ENCODE measurements at regions not wholly inside any gene's neighbourhood (a gene's known extent, or its start where the extent isn't known, plus 50 kb on each side); places are given as distances from the start of the nearest gene placed in this dataset.

GRCh38 chr2:18741191-18741590 is 151.8 kb upstream of the NT5C1B start:
- dilution Hi-C loops (cut with MboI; ENCODE audit: extremely low pct_ligation_motif_present, low sequenced_read_pairs): no loop called here
- Histone ChIP-seq H3K4me2 (ENCODE audit: control insufficient read depth, extremely low read depth, insufficient read depth, low read depth, low read length) (no peak overlapping the region), H3K36me3 (ENCODE audit: control insufficient read depth in 2 of 2, extremely low read depth in 1 of 2, insufficient read depth in 2 of 2, low read length in 2 of 2) (no peaks in the 10 kb centered on the region), H3K27ac (ENCODE audit: control insufficient read depth, insufficient read depth, low read length) (no peak overlapping the region), H3K27me3 (ENCODE audit: control insufficient read depth, extremely low read depth, insufficient read depth, low read length) (no peaks in the 10 kb centered on the region), H3K9me1 (ENCODE audit: control insufficient read depth, extremely low read depth, insufficient read depth, low read length) (no peaks in the 10 kb centered on the region), H3K79me2 (ENCODE audit: control insufficient read depth, insufficient read depth, low read length) (no peaks in the 10 kb centered on the region), H3K9ac (ENCODE audit: control insufficient read depth, extremely low read depth, insufficient read depth, low read length) (no peak overlapping the region), H2AFZ (ENCODE audit: control insufficient read depth, low read length) (no peak overlapping the region), H3K4me1 (ENCODE audit: control insufficient read depth, extremely low read depth, insufficient read depth, low read length) (no peaks in the 10 kb centered on the region), H3K9me3 (ENCODE audit: control insufficient read depth, low read depth, low read length) (no peaks in the 10 kb centered on the region), H4K20me1 (ENCODE audit: control insufficient read depth, extremely low read depth, insufficient read depth, low read length) (no peaks in the 10 kb centered on the region), H3K4me3 (ENCODE audit: control insufficient read depth in 2 of 3, extremely low read depth in 1 of 3, insufficient read depth in 2 of 3, low read depth in 1 of 3, low read length in 3 of 3) (no peak overlapping the region)
- no peak for DNase-seq (ENCODE audit: low read depth, low spot score)
- no peak for TF ChIP-seq EZH2 (IDR thresholded peaks at IDR 0.05; ENCODE audit: low read length)
- no peak for FAIRE-seq

- dilution Hi-C loops (cut with MboI; ENCODE audit: extremely low pct_ligation_motif_present, low sequenced_read_pairs): no loop called here
- H3K4me2 ChIP-seq (ENCODE audit: control insufficient read depth, extremely low read depth, insufficient read depth, low read depth, low read length): no peak overlapping the region
- H3K9ac ChIP-seq (ENCODE audit: control insufficient read depth, extremely low read depth, insufficient read depth, low read length): no peak overlapping the region
- FAIRE-seq (no peak), DNase-seq (ENCODE audit: low read depth, low spot score) (no peak)
- no peaks in the 10 kb centered on the region for H3K79me2 ChIP-seq (ENCODE audit: control insufficient read depth, insufficient read depth, low read length)
- no peaks in the 10 kb centered on the region for H3K27me3 ChIP-seq (ENCODE audit: control insufficient read depth, extremely low read depth, insufficient read depth, low read length)
- TF ChIP-seq EZH2 (IDR thresholded peaks at IDR 0.05; ENCODE audit: low read length): no peak
- TF ChIP-seq CTCF (optimal IDR thresholded peaks at IDR 0.05 in 1 of 3, IDR thresholded peaks at IDR 0.05 in 1 of 3, conservative IDR thresholded peaks at IDR 0.05 in 1 of 3; ENCODE audit: extremely low read depth in 1 of 3, insufficient read depth in 2 of 3, low read length in 3 of 3): no peak
- no peaks in the 10 kb centered on the region for H3K36me3 ChIP-seq (ENCODE audit: control insufficient read depth in 2 of 2, extremely low read depth in 1 of 2, insufficient read depth in 2 of 2, low read length in 2 of 2)
- no peaks in the 10 kb centered on the region for H3K4me1 ChIP-seq (ENCODE audit: control insufficient read depth, extremely low read depth, insufficient read depth, low read length)
- no peaks in the 10 kb centered on the region for H4K20me1 ChIP-seq (ENCODE audit: control insufficient read depth, extremely low read depth, insufficient read depth, low read length)
- no peaks in the 10 kb centered on the region for H3K9me1 ChIP-seq (ENCODE audit: control insufficient read depth, extremely low read depth, insufficient read depth, low read length)
- H2AFZ ChIP-seq (ENCODE audit: control insufficient read depth, low read length): no peak overlapping the region
- no peaks in the 10 kb centered on the region for H3K9me3 ChIP-seq (ENCODE audit: control insufficient read depth, low read depth, low read length)
- H3K27ac ChIP-seq (ENCODE audit: control insufficient read depth, insufficient read depth, low read length): no peak overlapping the region
- H3K4me3 ChIP-seq (ENCODE audit: control insufficient read depth in 2 of 3, extremely low read depth in 1 of 3, insufficient read depth in 2 of 3, low read depth in 1 of 3, low read length in 3 of 3): no peak overlapping the region
These were observed 151.1 kb upstream of the NT5C1B start for GRCh38 chr2:18740474-18740881.

GRCh38 chr2:18731666-18732065 is 142.3 kb upstream of the NT5C1B start:
- Histone ChIP-seq H3K4me2 (ENCODE audit: control insufficient read depth, extremely low read depth, insufficient read depth, low read depth, low read length) (no peak overlapping the region), H3K79me2 (ENCODE audit: control insufficient read depth, insufficient read depth, low read length) (no peaks in the 10 kb centered on the region), H3K4me1 (ENCODE audit: control insufficient read depth, extremely low read depth, insufficient read depth, low read length) (no peaks in the 10 kb centered on the region), H2AFZ (ENCODE audit: control insufficient read depth, low read length) (no peak overlapping the region), H3K27ac (ENCODE audit: control insufficient read depth, insufficient read depth, low read length) (no peak overlapping the region), H4K20me1 (ENCODE audit: control insufficient read depth, extremely low read depth, insufficient read depth, low read length) (no peaks in the 10 kb centered on the region), H3K27me3 (ENCODE audit: control insufficient read depth, extremely low read depth, insufficient read depth, low read length) (no peaks in the 10 kb centered on the region), H3K9me3 (ENCODE audit: control insufficient read depth, low read depth, low read length) (no peaks in the 10 kb centered on the region), H3K36me3 (ENCODE audit: control insufficient read depth in 2 of 2, extremely low read depth in 1 of 2, insufficient read depth in 2 of 2, low read length in 2 of 2) (no peaks in the 10 kb centered on the region), H3K9me1 (ENCODE audit: control insufficient read depth, extremely low read depth, insufficient read depth, low read length) (no peaks in the 10 kb centered on the region), H3K4me3 (ENCODE audit: control insufficient read depth in 2 of 3, extremely low read depth in 1 of 3, insufficient read depth in 2 of 3, low read depth in 1 of 3, low read length in 3 of 3) (no peak overlapping the region), H3K9ac (ENCODE audit: control insufficient read depth, extremely low read depth, insufficient read depth, low read length) (no peak overlapping the region)
- no peak for DNase-seq (ENCODE audit: low read depth, low spot score)
- dilution Hi-C loops (cut with MboI; ENCODE audit: extremely low pct_ligation_motif_present, low sequenced_read_pairs): no loop called here
- FAIRE-seq: no peak
- TF ChIP-seq CTCF (optimal IDR thresholded peaks at IDR 0.05 in 1 of 3, IDR thresholded peaks at IDR 0.05 in 1 of 3, conservative IDR thresholded peaks at IDR 0.05 in 1 of 3; ENCODE audit: extremely low read depth in 1 of 3, insufficient read depth in 2 of 3, low read length in 3 of 3) (no peak), EZH2 (IDR thresholded peaks at IDR 0.05; ENCODE audit: low read length) (no peak)

Measured in keratinocyte (primary cell).